Breast epithelium (tissue), 4 donors: ENCODE measurements at regions not wholly inside any gene's neighbourhood (a gene's known extent, or its start where the extent isn't known, plus 50 kb on each side); places are given as distances from the start of the nearest gene placed in this dataset.

Source experiments
- DNase-seq, 2 donors: peaks; one replicate each; pipeline ENCODE4 v3.0.0-alpha.2; 2019; ENCODE audit warnings: low spot score in 2 of 2
- H3K27ac ChIP-seq, 2 donors: fragments of 200-600 bp; sonication (generic) in 1 of 2; one replicate each; pipeline ENCODE4 v1.5.1; 2016 to 2019; ENCODE audit warnings: mild to moderate bottlenecking in 1 of 2
- H3K27me3 ChIP-seq, 2 donors: fragments of 200-600 bp; sonication (generic) in 1 of 2; one replicate each; pipeline versions ENCODE4 v1.5.1 to v1.6.0; 2017 to 2019; ENCODE audit warnings: control low read depth in 1 of 2, mild to moderate bottlenecking in 1 of 2
- H3K36me3 ChIP-seq: fragments of 200-600 bp; one replicate; pipeline ENCODE4 v1.5.1; 2019
- H3K4me1 ChIP-seq, 2 donors: fragments of 200-600 bp; sonication (generic); one replicate each; pipeline ENCODE4 v1.5.1; 2016 to 2019; ENCODE audit warnings: control low read depth in 1 of 2
- H3K4me3 ChIP-seq, 3 donors: fragments of 200-600 bp; sonication (generic); 1 replicate in 2 of 3; 2 replicates in 1 of 3; pipeline ENCODE4 v1.5.1; 2016 to 2019; ENCODE audit warnings: mild to moderate bottlenecking in 3 of 3, moderate library complexity in 2 of 3
- H3K9me3 ChIP-seq, 2 donors: fragments of 200-600 bp; sonication (generic) in 1 of 2; one replicate each; pipeline ENCODE4 v1.5.1; 2016 to 2019; ENCODE audit warnings: control low read depth in 1 of 2
- CTCF ChIP-seq, 3 donors: fragments of 450-650 bp; IDR thresholded peaks; one replicate each; pipeline ENCODE4 v1.5.1; 2016 to 2017; ENCODE audit warnings: antibody characterized with exemption in 3 of 3, mild to moderate bottlenecking in 3 of 3, moderate library complexity in 3 of 3
- POLR2A ChIP-seq: fragments of 450-650 bp; IDR thresholded peaks from one replicate; pipeline ENCODE4 v1.6.1; 2016; ENCODE audit warnings: antibody characterized with exemption, mild to moderate bottlenecking, moderate library complexity
- POLR2AphosphoS5 ChIP-seq, 3 donors: sonication (generic); formaldehyde crosslinking; IDR thresholded peaks; one replicate each; pipeline ENCODE4 v1.6.1; 2017; ENCODE audit warnings: antibody characterized with exemption in 3 of 3
- intact Hi-C: fragments of 100-400 bp; cut with DNase I; formaldehyde crosslinking; loops from one replicate; pipeline ENCODE4 v1.15.1; 2023; ENCODE audit warnings: low total_unique reads

- Histone ChIP-seq H3K27ac (no peak overlapping the region), H3K4me3 (no peak overlapping the region), H3K36me3 (no peaks in the 10 kb centered on the region), H3K4me1 (no peaks in the 10 kb centered on the region), H3K27me3 (no peaks in the 10 kb centered on the region), H3K9me3 (no peaks in the 10 kb centered on the region)
- no peak for DNase-seq
- TF ChIP-seq POLR2A (no peak), CTCF (IDR thresholded peaks at IDR 0.05) (no peak), POLR2AphosphoS5 (IDR thresholded peaks at IDR 0.05) (no peak)
- intact Hi-C loops: loop anchor here (10.0 kb wide), 1 partner anchor 438 kb away; no protein-coding TSS in a partner anchor
Observed at GRCh38 chr10:28857164-28857563, 179.8 kb downstream of the BAMBI start.

GRCh38 chr10:28858646-28859045, 181.3 kb downstream of the BAMBI start:
- Histone ChIP-seq H3K27ac (no peak overlapping the region), H3K4me1 (no peaks in the 10 kb centered on the region), H3K9me3 (no peaks in the 10 kb centered on the region), H3K27me3 (no peaks in the 10 kb centered on the region), H3K4me3 (no peak overlapping the region), H3K36me3 (no peaks in the 10 kb centered on the region)
- no peak for DNase-seq
- TF ChIP-seq POLR2AphosphoS5 (IDR thresholded peaks at IDR 0.05): no peak
- TF ChIP-seq CTCF (IDR thresholded peaks at IDR 0.05): no peak
- TF ChIP-seq POLR2A: no peak
- intact Hi-C loops: loop anchor here (10.0 kb wide), 1 partner anchor 436 kb away; no protein-coding TSS in a partner anchor

- Histone ChIP-seq H3K27me3 (no peaks in the 10 kb centered on the region), H3K4me1 (no peaks in the 10 kb centered on the region), H3K9me3 (no peaks in the 10 kb centered on the region), H3K4me3 (no peak overlapping the region), H3K27ac (no peak overlapping the region), H3K36me3 (no peaks in the 10 kb centered on the region)
- intact Hi-C loops: loop anchor here (10.0 kb wide), 1 partner anchor 435 kb away; no protein-coding TSS in a partner anchor
- no peak for TF ChIP-seq POLR2AphosphoS5 (IDR thresholded peaks at IDR 0.05)
- no peak for TF ChIP-seq CTCF (IDR thresholded peaks at IDR 0.05)
- no peak for TF ChIP-seq POLR2A
- DNase-seq: no peak
Observed at GRCh38 chr10:28859791-28860190, 182.5 kb downstream of the BAMBI start.

GRCh38 chr10:28862219-28862618, 184.9 kb downstream of the BAMBI start:
- Histone ChIP-seq H3K36me3 (no peaks in the 10 kb centered on the region), H3K27me3 (no peaks in the 10 kb centered on the region), H3K9me3 (no peaks in the 10 kb centered on the region), H3K27ac (no peak overlapping the region), H3K4me3 (no peak overlapping the region), H3K4me1 (no peaks in the 10 kb centered on the region)
- no peak for DNase-seq
- no peak for TF ChIP-seq POLR2A
- no peak for TF ChIP-seq POLR2AphosphoS5 (IDR thresholded peaks at IDR 0.05)
- TF ChIP-seq CTCF (IDR thresholded peaks at IDR 0.05): no peak
- intact Hi-C loops: no loop called here

GRCh38 chr10:28869606-28870201, 192.4 kb downstream of the BAMBI start:
- H3K27me3 ChIP-seq: no peaks in the 10 kb centered on the region
- H3K27ac ChIP-seq: no peak overlapping the region
- no peak overlapping the region for H3K4me3 ChIP-seq
- intact Hi-C loops: no loop called here
- no peak for TF ChIP-seq POLR2AphosphoS5 (IDR thresholded peaks at IDR 0.05)
- no peak for TF ChIP-seq POLR2A
- TF ChIP-seq CTCF (IDR thresholded peaks at IDR 0.05): no peak
- no peaks in the 10 kb centered on the region for H3K9me3 ChIP-seq
- DNase-seq: no peak
- H3K36me3 ChIP-seq: no peaks in the 10 kb centered on the region
- no peaks in the 10 kb centered on the region for H3K4me1 ChIP-seq
